Fibroblast of villous mesenchyme (primary cell): ENCODE measurements at regions not wholly inside any gene's neighbourhood (a gene's known extent, or its start where the extent isn't known, plus 50 kb on each side); places are given as distances from the start of the nearest gene placed in this dataset.

ENCODE experiments used
- DNase-seq: peaks from one replicate; pipeline ENCODE4 v3.0.0-alpha.2; 2010; ENCODE audit warnings: low read depth
- H3K4me3 ChIP-seq: 2 replicates; pipeline ENCODE4 v1.5.1; 2011; ENCODE audit warnings: low read depth, mild to moderate bottlenecking, low read length
- TF ChIP-seq, protein P1 (sequence below): IDR thresholded peaks from 2 replicates; pipeline ENCODE4 v1.5.1; 2012; ENCODE audit warnings: low read depth, mild to moderate bottlenecking, low read length; ENCODE audit not compliant: insufficient read depth

DNA sequence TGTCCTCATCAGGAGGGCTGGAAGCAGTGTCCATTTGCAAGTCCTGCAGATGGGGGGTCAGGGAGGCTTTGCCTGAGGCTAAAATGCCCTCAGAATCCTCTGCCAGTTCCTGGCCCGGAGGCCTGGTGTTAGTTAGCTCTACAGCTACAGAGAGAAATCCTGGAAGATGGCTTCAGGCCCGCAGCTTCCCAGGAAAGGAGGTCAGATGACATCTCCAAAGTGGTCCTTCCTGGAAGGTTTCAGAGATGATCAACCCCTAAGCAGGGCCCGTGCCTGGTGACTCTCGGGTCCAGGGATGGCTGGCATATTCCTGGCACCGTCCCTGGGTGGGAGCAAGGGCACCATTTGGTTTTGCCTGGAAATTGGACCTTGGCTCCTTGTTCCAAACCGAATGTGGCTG is 959.1 kb downstream of the BRD1 start:
- H3K4me3 ChIP-seq: no peak overlapping the region
- DNase-seq: no peak
- TF ChIP-seq, protein P1, sequence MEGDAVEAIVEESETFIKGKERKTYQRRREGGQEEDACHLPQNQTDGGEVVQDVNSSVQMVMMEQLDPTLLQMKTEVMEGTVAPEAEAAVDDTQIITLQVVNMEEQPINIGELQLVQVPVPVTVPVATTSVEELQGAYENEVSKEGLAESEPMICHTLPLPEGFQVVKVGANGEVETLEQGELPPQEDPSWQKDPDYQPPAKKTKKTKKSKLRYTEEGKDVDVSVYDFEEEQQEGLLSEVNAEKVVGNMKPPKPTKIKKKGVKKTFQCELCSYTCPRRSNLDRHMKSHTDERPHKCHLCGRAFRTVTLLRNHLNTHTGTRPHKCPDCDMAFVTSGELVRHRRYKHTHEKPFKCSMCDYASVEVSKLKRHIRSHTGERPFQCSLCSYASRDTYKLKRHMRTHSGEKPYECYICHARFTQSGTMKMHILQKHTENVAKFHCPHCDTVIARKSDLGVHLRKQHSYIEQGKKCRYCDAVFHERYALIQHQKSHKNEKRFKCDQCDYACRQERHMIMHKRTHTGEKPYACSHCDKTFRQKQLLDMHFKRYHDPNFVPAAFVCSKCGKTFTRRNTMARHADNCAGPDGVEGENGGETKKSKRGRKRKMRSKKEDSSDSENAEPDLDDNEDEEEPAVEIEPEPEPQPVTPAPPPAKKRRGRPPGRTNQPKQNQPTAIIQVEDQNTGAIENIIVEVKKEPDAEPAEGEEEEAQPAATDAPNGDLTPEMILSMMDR: no peak

DNA sequence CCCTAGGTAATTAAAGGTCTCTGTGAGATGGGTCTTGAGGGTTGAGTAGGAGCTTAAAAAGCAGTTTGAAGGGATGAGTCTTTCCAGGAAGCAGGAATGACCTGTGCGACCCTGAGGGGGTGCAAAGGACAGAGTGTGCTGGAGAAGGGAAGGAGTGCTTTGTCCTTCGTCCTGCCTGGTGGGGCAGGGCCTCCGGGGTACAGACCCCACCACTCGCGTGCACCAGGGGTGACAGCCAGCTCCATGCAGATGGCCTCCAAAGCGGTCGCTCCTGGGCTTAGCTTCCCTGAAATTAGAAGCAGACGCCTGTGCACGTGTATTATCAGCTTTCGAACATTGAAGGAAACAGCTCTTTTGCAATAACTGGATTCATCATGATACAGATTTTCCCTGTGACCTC is 959.8 kb downstream of the BRD1 start:
- TF ChIP-seq, protein P1: no peak
- H3K4me3 ChIP-seq: no peak overlapping the region
- no peak for DNase-seq

DNA sequence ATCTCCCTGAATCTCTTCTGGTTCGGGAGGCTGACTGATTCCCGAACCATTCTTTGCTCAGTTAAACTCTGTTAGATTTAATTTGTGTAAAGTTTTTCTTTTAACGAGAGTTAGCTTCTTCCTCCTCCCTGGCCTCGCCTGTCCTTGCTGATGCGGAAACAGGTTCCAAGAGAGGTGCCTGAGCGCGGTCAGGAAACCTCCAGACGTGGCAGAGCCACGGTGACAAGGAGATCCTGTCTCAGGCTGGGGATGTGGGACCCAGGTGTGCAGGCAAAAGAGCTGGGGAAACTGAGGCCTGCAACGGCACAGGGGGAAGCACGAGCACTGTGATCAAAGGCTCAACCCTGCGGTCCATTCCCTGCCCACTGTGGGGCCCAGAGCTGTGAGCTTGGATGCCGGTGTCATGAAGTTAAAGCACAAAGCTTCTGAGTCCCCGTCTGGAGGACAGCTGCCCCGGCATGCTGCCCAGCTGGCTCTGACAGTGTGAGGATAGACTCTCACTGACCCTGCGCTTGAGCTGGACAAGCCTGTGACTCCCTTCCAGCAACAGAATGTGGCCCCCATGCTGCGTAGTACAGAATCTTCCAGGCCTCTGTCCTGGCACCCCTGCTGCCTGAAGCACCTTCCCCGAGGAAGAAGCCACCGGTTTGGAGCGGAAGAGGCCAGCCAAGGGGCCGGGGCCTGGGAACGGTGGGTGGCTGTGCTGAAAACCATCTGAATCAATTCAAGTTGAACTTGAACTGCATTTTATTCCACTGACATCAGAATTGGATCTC is 960.6 kb downstream of the BRD1 start:
- TF ChIP-seq, protein P1: no peak
- no peak overlapping the region for H3K4me3 ChIP-seq
- no peak for DNase-seq

DNA sequence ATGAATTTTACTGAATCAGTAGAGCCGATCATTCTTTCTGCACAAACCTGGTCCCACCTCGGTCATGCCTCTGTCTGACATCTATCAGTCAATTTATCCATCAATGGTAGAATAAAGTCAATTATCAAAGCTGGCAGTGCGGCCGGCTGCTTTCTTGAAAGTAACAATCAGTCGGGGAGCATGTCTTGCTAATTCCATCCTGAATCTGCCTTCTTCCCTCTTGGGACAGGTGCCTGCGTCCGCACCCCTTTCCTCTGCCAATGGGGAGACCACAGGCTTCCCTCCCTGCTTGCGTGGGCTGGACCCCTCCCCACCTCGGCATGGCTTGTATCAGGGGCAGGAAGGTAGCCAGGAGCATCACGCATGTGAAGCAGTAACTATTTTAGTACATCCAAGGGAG is 962.9 kb downstream of the BRD1 start:
- DNase-seq: no peak
- TF ChIP-seq, protein P1: no peak

DNA sequence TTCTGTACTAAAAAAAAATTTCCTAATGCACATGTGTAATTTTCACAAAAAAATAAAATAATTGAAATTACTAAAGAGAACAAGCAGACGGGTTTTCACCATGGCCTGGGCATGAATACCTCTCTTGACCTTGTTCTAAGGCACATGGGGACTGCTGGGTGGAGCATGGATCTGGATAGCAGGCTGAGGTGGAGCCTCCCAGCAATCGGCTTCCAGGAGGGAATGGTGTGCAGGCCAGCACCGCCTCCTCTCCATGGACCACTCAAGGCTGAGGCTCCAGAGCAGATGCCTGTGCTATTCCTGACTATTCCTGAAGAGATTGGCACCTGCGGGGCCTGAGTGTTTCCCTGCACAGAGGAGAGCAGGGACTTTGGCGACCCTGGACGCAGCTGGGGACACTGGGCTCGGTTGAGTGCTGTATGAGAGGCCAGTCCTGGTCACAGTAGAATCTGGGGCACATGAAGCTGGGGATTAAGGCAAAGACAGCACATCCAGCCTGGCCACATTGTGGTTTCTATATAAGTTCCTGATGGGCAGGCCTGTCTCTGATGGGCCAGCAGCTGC is 963.6 kb downstream of the BRD1 start:
- TF ChIP-seq, protein P1: no peak
- DNase-seq: no peak
- no peak overlapping the region for H3K4me3 ChIP-seq

More for the DNA sequence above, 962.9 kb downstream of the BRD1 start:
- H3K4me3 ChIP-seq: no peak overlapping the region

DNA sequence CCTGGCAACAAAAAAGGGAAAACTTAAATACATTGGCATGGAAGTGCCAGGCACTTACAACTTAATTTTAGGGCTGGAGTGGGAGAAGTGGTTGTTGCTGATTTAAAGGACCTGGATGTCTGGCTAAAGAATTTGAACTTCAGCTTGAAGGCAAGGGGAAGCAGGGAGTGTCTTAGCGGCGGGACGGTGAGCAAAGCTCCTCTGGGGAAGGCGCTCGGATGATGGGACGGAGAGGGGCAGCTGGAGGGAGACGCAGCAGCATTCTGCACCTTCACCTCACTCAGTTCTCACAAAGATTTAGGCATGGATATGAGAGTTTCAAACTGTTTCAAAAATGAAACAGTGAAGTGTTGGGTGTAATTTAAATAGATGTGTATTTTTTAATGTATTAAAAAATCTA is 967.1 kb downstream of the BRD1 start:
- H3K4me3 ChIP-seq: no peak overlapping the region
- TF ChIP-seq, protein P1: no peak

More for the DNA sequence above, 967.1 kb downstream of the BRD1 start:
- DNase-seq: no peak
